BLaER1 (cell line): ENCODE measurements at regions not wholly inside any gene's neighbourhood (a gene's known extent, or its start where the extent isn't known, plus 50 kb on each side); places are given as distances from the start of the nearest gene placed in this dataset.

Experiments
- H3K27ac ChIP-seq: shearing (Covaris generic); formaldehyde crosslinking; 2 replicates; pipeline ENCODE4 v1.8.1; 2022
- H3K27me3 ChIP-seq: shearing (Covaris generic); formaldehyde crosslinking; 2 replicates; pipeline ENCODE4 v1.8.1; 2022
- H3K36me3 ChIP-seq: shearing (Covaris generic); formaldehyde crosslinking; 2 replicates; pipeline ENCODE4 v1.8.1; 2022
- H3K4me1 ChIP-seq: shearing (Covaris generic); formaldehyde crosslinking; 2 replicates; pipeline ENCODE4 v1.8.1; 2022
- H3K4me2 ChIP-seq: shearing (Covaris generic); formaldehyde crosslinking; 2 replicates; pipeline ENCODE4 v1.8.1; 2022
- H3K4me3 ChIP-seq: shearing (Covaris generic); formaldehyde crosslinking; 2 replicates; pipeline ENCODE4 v1.8.1; 2022
- H3K9ac ChIP-seq: shearing (Covaris generic); formaldehyde crosslinking; 2 replicates; pipeline ENCODE4 v1.8.1; 2022
- H3K9me3 ChIP-seq: shearing (Covaris generic); formaldehyde crosslinking; 2 replicates; pipeline ENCODE4 v1.8.1; 2022
- H4K20me1 ChIP-seq: shearing (Covaris generic); formaldehyde crosslinking; 2 replicates; pipeline ENCODE4 v1.8.1; 2022
- Cebpa-rat ChIP-seq: shearing (Covaris generic); IDR thresholded peaks from 2 replicates; pipeline ENCODE4 v1.8.1; 2022

GRCh38 chr7:115474137-115474536 is 552.2 kb downstream of the MDFIC start:
- Histone ChIP-seq H4K20me1 (no peaks in the 10 kb centered on the region), H3K9ac (no peak overlapping the region), H3K27ac (no peak overlapping the region), H3K4me1 (no peaks in the 10 kb centered on the region), H3K27me3 (no peaks in the 10 kb centered on the region), H3K4me2 (no peak overlapping the region), H3K9me3 (no peaks in the 10 kb centered on the region), H3K36me3 (no peaks in the 10 kb centered on the region), H3K4me3 (no peak overlapping the region)
- TF ChIP-seq Cebpa-rat, result no peak

GRCh38 chr7:115471891-115472290 is 550.0 kb downstream of the MDFIC start:
- H3K27me3 ChIP-seq, result no peaks in the 10 kb centered on the region
- no peak overlapping the region for H3K9ac ChIP-seq
- no peaks in the 10 kb centered on the region for H4K20me1 ChIP-seq
- no peak for TF ChIP-seq Cebpa-rat
- no peaks in the 10 kb centered on the region for H3K9me3 ChIP-seq
- no peak overlapping the region for H3K4me2 ChIP-seq
- H3K27ac ChIP-seq, result no peak overlapping the region
- no peaks in the 10 kb centered on the region for H3K36me3 ChIP-seq
- H3K4me3 ChIP-seq, result no peak overlapping the region
- H3K4me1 ChIP-seq, result no peaks in the 10 kb centered on the region

GRCh38 chr7:115462301-115463015 is 540.6 kb downstream of the MDFIC start:
- no peaks in the 10 kb centered on the region for H3K27me3 ChIP-seq
- TF ChIP-seq Cebpa-rat, result no peak

GRCh38 chr7:115449689-115450088 is 527.8 kb downstream of the MDFIC start:
- Histone ChIP-seq H3K9ac (no peak overlapping the region), H3K4me1 (no peaks in the 10 kb centered on the region), H3K27ac (no peak overlapping the region), H3K9me3 (no peaks in the 10 kb centered on the region), H3K36me3 (no peaks in the 10 kb centered on the region), H3K27me3 (no peaks in the 10 kb centered on the region), H3K4me3 (no peak overlapping the region), H4K20me1 (no peaks in the 10 kb centered on the region), H3K4me2 (no peak overlapping the region)
- TF ChIP-seq Cebpa-rat, result no peak

More at GRCh38 chr7:115462301-115463015, 540.6 kb downstream of the MDFIC start:
- Histone ChIP-seq H3K4me3 (no peak overlapping the region), H4K20me1 (no peaks in the 10 kb centered on the region), H3K9ac (no peak overlapping the region), H3K27ac (no peak overlapping the region), H3K9me3 (no peaks in the 10 kb centered on the region), H3K4me2 (no peak overlapping the region), H3K36me3 (no peaks in the 10 kb centered on the region), H3K4me1 (no peaks in the 10 kb centered on the region)

GRCh38 chr7:115447495-115447894 is 525.6 kb downstream of the MDFIC start:
- Histone ChIP-seq H3K27me3 (no peaks in the 10 kb centered on the region), H3K4me3 (no peak overlapping the region), H3K9ac (no peak overlapping the region), H3K27ac (no peak overlapping the region), H3K9me3 (no peaks in the 10 kb centered on the region), H3K4me1 (no peaks in the 10 kb centered on the region), H3K4me2 (no peak overlapping the region), H4K20me1 (no peaks in the 10 kb centered on the region), H3K36me3 (no peaks in the 10 kb centered on the region)
- TF ChIP-seq Cebpa-rat, result no peak

- no peak for TF ChIP-seq Cebpa-rat
- Histone ChIP-seq H3K4me3 (no peak overlapping the region), H3K27me3 (no peaks in the 10 kb centered on the region), H3K9ac (no peak overlapping the region), H3K27ac (no peak overlapping the region), H3K4me1 (no peaks in the 10 kb centered on the region), H3K36me3 (no peaks in the 10 kb centered on the region), H4K20me1 (no peaks in the 10 kb centered on the region), H3K9me3 (no peaks in the 10 kb centered on the region), H3K4me2 (no peak overlapping the region)
Observed at GRCh38 chr7:115441033-115441432, 519.1 kb downstream of the MDFIC start.

- H3K27ac ChIP-seq, result no peak overlapping the region
- H3K27me3 ChIP-seq, result no peaks in the 10 kb centered on the region
- H3K4me2 ChIP-seq, result no peak overlapping the region
- TF ChIP-seq Cebpa-rat, result no peak
- H3K4me1 ChIP-seq, result no peaks in the 10 kb centered on the region
- H3K4me3 ChIP-seq, result no peak overlapping the region
- H3K36me3 ChIP-seq, result no peaks in the 10 kb centered on the region
- no peaks in the 10 kb centered on the region for H3K9me3 ChIP-seq
- no peaks in the 10 kb centered on the region for H4K20me1 ChIP-seq
- H3K9ac ChIP-seq, result no peak overlapping the region
Observed at GRCh38 chr7:115435178-115435577, 513.3 kb downstream of the MDFIC start.

GRCh38 chr7:115429918-115430317 is 508.0 kb downstream of the MDFIC start:
- no peaks in the 10 kb centered on the region for H4K20me1 ChIP-seq
- no peak overlapping the region for H3K4me3 ChIP-seq
- TF ChIP-seq Cebpa-rat, result no peak
- no peaks in the 10 kb centered on the region for H3K27me3 ChIP-seq
- H3K9ac ChIP-seq, result no peak overlapping the region
- no peaks in the 10 kb centered on the region for H3K9me3 ChIP-seq
- H3K4me2 ChIP-seq, result no peak overlapping the region
- no peaks in the 10 kb centered on the region for H3K4me1 ChIP-seq
- no peaks in the 10 kb centered on the region for H3K36me3 ChIP-seq
- H3K27ac ChIP-seq, result no peak overlapping the region

- no peak for TF ChIP-seq Cebpa-rat
- Histone ChIP-seq H3K4me1 (no peaks in the 10 kb centered on the region), H3K4me3 (no peak overlapping the region), H3K9me3 (no peaks in the 10 kb centered on the region), H3K4me2 (no peak overlapping the region), H3K27ac (no peak overlapping the region), H4K20me1 (no peaks in the 10 kb centered on the region), H3K9ac (no peak overlapping the region), H3K36me3 (no peaks in the 10 kb centered on the region), H3K27me3 (no peaks in the 10 kb centered on the region)
Observed at GRCh38 chr7:115417662-115418061, 495.8 kb downstream of the MDFIC start.

GRCh38 chr7:115410972-115411686 is 489.2 kb downstream of the MDFIC start:
- no peak for TF ChIP-seq Cebpa-rat
- H3K27me3 ChIP-seq, result no peaks in the 10 kb centered on the region
- 0 out of 2 replicates have a peak, but pooled peaks cover 3% of the 10 kb centered on the region for H3K4me1 ChIP-seq
- no peak overlapping the region for H3K4me2 ChIP-seq
- no peaks in the 10 kb centered on the region for H3K9me3 ChIP-seq
- no peak overlapping the region for H3K4me3 ChIP-seq
- no peak overlapping the region for H3K9ac ChIP-seq
- H3K27ac ChIP-seq, result no peak overlapping the region
- no peaks in the 10 kb centered on the region for H4K20me1 ChIP-seq
- no peaks in the 10 kb centered on the region for H3K36me3 ChIP-seq
